B cell (primary cell): ENCODE measurements at regions not wholly inside any gene's neighbourhood (a gene's known extent, or its start where the extent isn't known, plus 50 kb on each side); places are given as distances from the start of the nearest gene placed in this dataset.
"Not testable (repeated sequence)": the region's sequence is repeated elsewhere in the genome, so short reads cannot be mapped to it uniquely, and the experiment has no call there.

Source experiments
- ATAC-seq: fragments of 200-7000 bp; cut with Tn5 transposase; one replicate; pipeline ENCODE4 v1.10.0; 2021; ENCODE audit warnings: low read depth, mild to moderate bottlenecking, moderate number of reproducible peaks, moderate library complexity
- CTCF ChIA-PET: fragments of 350-600 bp; sonication (Branson Sonifier 250); formaldehyde crosslinking; loops from one replicate; lab custom pipeline; 2021; ENCODE audit warnings: antibody characterized with exemption, inconsistent platforms; lab: Charles Lee
- POLR2A ChIA-PET: fragments of 350-600 bp; sonication (Branson Sonifier 250); formaldehyde crosslinking; loops from one replicate; lab custom pipeline; 2021; ENCODE audit warnings: antibody characterized with exemption; lab: Charles Lee
- DNase-seq: peaks from one replicate; pipeline ENCODE4 v3.0.0; 2013
- H2AFZ ChIP-seq: 2 replicates; pipeline ENCODE4 v1.6.1; 2012; ENCODE audit warnings: mild to moderate bottlenecking, low read depth, low read length; ENCODE audit not compliant: insufficient read depth, poor library complexity, severe bottlenecking
- H3K27ac ChIP-seq, 2 donors: 1 replicate in 1 of 2; 2 replicates in 1 of 2; pipeline ENCODE4 v1.5.1; 2012 to 2013; ENCODE audit warnings: low read length in 2 of 2, mild to moderate bottlenecking in 2 of 2, moderate library complexity in 1 of 2
- H3K27me3 ChIP-seq, 4 experiments: fragments of 200-600 bp in 1 of 4; sonication (generic) in 1 of 4; replicated peaks in 1 of 4; 1 replicate in 2 of 4; 2 replicates in 2 of 4; pipeline versions ENCODE4 v1.6.1 to v1.7.0; 2013 to 2016; ENCODE audit warnings: low read length in 3 of 4, mild to moderate bottlenecking in 2 of 4, mixed read lengths in 1 of 4, moderate library complexity in 1 of 4; ENCODE audit not compliant: insufficient read depth in 4 of 4, control insufficient read depth in 3 of 4; ENCODE audit errors: control extremely low read depth in 1 of 4
- H3K36me3 ChIP-seq, 2 experiments: replicated peaks in 1 of 2; 1 replicate in 1 of 2; 2 replicates in 1 of 2; pipeline versions ENCODE4 v1.6.1 to v1.7.1; 2013; ENCODE audit warnings: low read length in 1 of 2; ENCODE audit not compliant: insufficient read depth in 2 of 2, control insufficient read depth in 1 of 2; ENCODE audit errors: control extremely low read depth in 1 of 2, extremely low read depth in 1 of 2
- H3K4me1 ChIP-seq, 2 donors: fragments of 200-600 bp in 1 of 2; sonication (generic) in 1 of 2; 1 replicate in 1 of 2; 2 replicates in 1 of 2; pipeline versions ENCODE4 v1.5.1 to v1.6.1; 2013 to 2017; ENCODE audit warnings: low read length in 2 of 2; ENCODE audit not compliant: control insufficient read depth in 2 of 2, insufficient read depth in 2 of 2
- H3K4me2 ChIP-seq: replicated peaks from 2 replicates; pipeline ENCODE3; 2012; ENCODE audit warnings: mild to moderate bottlenecking, low read depth, low read length; ENCODE audit not compliant: poor library complexity, severe bottlenecking
- H3K4me3 ChIP-seq, 5 experiments: fragments of 200-600 bp in 1 of 5; sonication (generic) in 1 of 5; 1 replicate in 3 of 5; 2 replicates in 2 of 5; pipeline versions ENCODE4 v1.5.1 to v1.7.0; 2011 to 2016; ENCODE audit warnings: low read length in 4 of 5, mild to moderate bottlenecking in 4 of 5, low read depth in 2 of 5, control low read depth in 1 of 5, moderate library complexity in 1 of 5; ENCODE audit not compliant: insufficient read depth in 1 of 5; ENCODE audit errors: control extremely low read depth in 1 of 5, extremely low read depth in 1 of 5
- H3K79me2 ChIP-seq: fragments of 200-600 bp; sonication (generic); one replicate; pipeline ENCODE4 v1.6.0; 2016; ENCODE audit warnings: low read length; ENCODE audit not compliant: control insufficient read depth, insufficient read depth
- H3K9ac ChIP-seq: fragments of 200-600 bp; sonication (generic); 2 replicates; pipeline ENCODE4 v1.6.1; 2017; ENCODE audit warnings: mild to moderate bottlenecking, low read length, moderate library complexity
- H3K9me3 ChIP-seq, 3 donors: one replicate each; pipeline versions ENCODE4 v1.6.1 to v1.7.1; 2013; ENCODE audit warnings: low read length in 2 of 3; ENCODE audit not compliant: control insufficient read depth in 2 of 3, insufficient read depth in 1 of 3; ENCODE audit errors: control extremely low read depth in 1 of 3
- H4K20me1 ChIP-seq: 2 replicates; pipeline ENCODE4 v1.6.0; 2012; ENCODE audit warnings: mild to moderate bottlenecking, low read length; ENCODE audit not compliant: insufficient read depth, control insufficient read depth, poor library complexity, severe bottlenecking
- H3K27ac Mint-ChIP-seq: one replicate; pipeline ENCODE4 v1.8.0; 2021; ENCODE audit warnings: mixed read lengths
- H3K27me3 Mint-ChIP-seq: one replicate; pipeline ENCODE4 v1.8.0; 2021; ENCODE audit warnings: mixed read lengths
- H3K4me1 Mint-ChIP-seq: one replicate; pipeline ENCODE4 v1.8.0; 2021; ENCODE audit warnings: mixed read lengths
- H3K4me3 Mint-ChIP-seq: one replicate; pipeline ENCODE4 v1.8.0; 2021; ENCODE audit warnings: mixed read lengths
- H3K9me3 Mint-ChIP-seq: one replicate; pipeline ENCODE4 v1.8.0; 2022; ENCODE audit warnings: mixed read lengths; ENCODE audit not compliant: insufficient read depth
- EZH2 ChIP-seq: IDR thresholded peaks from 2 replicates; pipeline ENCODE4 v1.6.1; 2012; ENCODE audit warnings: borderline replicate concordance, low read depth, mild to moderate bottlenecking, moderate library complexity, low read length; ENCODE audit not compliant: insufficient read depth, poor library complexity, severe bottlenecking
- WGBS: methylation state at CpG from one replicate; pipeline ENCODE4 v1.1.5; 2013; ENCODE audit warnings: missing lambda C conversion rate; ENCODE audit not compliant: insufficient coverage; 5-methylcytosine and 5-hydroxymethylcytosine counted together
- intact Hi-C: fragments of 100-400 bp; cut with micrococcal nuclease; formaldehyde crosslinking; loops from one replicate; pipeline ENCODE4 v1.10.0; 2022
- TF ChIP-seq, protein P1 (sequence below): fragments of 200-600 bp; IDR thresholded peaks from one replicate; pipeline ENCODE4 v1.8.0; 2022; ENCODE audit warnings: antibody characterized with exemption, mild to moderate bottlenecking

DNA sequence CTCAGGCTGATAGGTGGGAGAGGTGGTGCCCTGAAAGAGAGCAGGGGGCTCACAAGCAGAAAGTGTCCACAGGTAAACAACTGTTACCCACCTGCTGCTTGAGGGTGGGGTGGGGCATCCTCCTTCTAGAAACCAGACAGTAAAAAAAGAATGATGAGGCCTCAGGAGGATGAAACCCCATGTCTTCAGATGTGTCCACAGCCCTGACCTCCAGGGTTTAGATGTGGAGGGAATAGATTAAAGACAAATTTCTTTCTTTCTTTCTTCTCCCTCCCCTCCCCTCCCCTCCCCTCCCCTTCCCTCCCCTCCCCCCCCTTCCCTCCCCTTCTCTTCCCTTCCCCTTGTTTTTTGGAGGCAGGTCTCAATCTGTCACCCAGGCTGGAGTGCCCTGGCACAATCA is 333.5 kb upstream of the NUPR2 start:
- H3K9me3 ChIP-seq: peaks cover 0 to 49% (median 11%) of the 10 kb centered on the region in 3 donors
- ChIA-PET POLR2A (no interaction called here), CTCF (no interaction called here)
- Mint-ChIP-seq H3K9me3 (peaks cover 12% of the 10 kb centered on the region), H3K27me3 (no peaks in the 10 kb centered on the region), H3K4me3 (no peak overlapping the region), H3K27ac (no peak overlapping the region), H3K4me1 (no peaks in the 10 kb centered on the region)
- no peak for TF ChIP-seq EZH2
- TF ChIP-seq, protein P1, sequence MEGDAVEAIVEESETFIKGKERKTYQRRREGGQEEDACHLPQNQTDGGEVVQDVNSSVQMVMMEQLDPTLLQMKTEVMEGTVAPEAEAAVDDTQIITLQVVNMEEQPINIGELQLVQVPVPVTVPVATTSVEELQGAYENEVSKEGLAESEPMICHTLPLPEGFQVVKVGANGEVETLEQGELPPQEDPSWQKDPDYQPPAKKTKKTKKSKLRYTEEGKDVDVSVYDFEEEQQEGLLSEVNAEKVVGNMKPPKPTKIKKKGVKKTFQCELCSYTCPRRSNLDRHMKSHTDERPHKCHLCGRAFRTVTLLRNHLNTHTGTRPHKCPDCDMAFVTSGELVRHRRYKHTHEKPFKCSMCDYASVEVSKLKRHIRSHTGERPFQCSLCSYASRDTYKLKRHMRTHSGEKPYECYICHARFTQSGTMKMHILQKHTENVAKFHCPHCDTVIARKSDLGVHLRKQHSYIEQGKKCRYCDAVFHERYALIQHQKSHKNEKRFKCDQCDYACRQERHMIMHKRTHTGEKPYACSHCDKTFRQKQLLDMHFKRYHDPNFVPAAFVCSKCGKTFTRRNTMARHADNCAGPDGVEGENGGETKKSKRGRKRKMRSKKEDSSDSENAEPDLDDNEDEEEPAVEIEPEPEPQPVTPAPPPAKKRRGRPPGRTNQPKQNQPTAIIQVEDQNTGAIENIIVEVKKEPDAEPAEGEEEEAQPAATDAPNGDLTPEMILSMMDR: no peak
- intact Hi-C loops: no loop called here
- no peaks in the 10 kb centered on the region for H3K36me3 ChIP-seq
- H3K4me2 ChIP-seq: no peak overlapping the region
- no peak overlapping the region for H3K4me3 ChIP-seq
- H3K27ac ChIP-seq: no peak overlapping the region
- DNase-seq: no peak
- H3K79me2 ChIP-seq: no peaks in the 10 kb centered on the region
- no peaks in the 10 kb centered on the region for H3K4me1 ChIP-seq
- H3K27me3 ChIP-seq: no peaks in the 10 kb centered on the region
- H2AFZ ChIP-seq: no peak overlapping the region
- no peaks in the 10 kb centered on the region for H4K20me1 ChIP-seq
- no peak overlapping the region for H3K9ac ChIP-seq
- ATAC-seq: no peak

DNA sequence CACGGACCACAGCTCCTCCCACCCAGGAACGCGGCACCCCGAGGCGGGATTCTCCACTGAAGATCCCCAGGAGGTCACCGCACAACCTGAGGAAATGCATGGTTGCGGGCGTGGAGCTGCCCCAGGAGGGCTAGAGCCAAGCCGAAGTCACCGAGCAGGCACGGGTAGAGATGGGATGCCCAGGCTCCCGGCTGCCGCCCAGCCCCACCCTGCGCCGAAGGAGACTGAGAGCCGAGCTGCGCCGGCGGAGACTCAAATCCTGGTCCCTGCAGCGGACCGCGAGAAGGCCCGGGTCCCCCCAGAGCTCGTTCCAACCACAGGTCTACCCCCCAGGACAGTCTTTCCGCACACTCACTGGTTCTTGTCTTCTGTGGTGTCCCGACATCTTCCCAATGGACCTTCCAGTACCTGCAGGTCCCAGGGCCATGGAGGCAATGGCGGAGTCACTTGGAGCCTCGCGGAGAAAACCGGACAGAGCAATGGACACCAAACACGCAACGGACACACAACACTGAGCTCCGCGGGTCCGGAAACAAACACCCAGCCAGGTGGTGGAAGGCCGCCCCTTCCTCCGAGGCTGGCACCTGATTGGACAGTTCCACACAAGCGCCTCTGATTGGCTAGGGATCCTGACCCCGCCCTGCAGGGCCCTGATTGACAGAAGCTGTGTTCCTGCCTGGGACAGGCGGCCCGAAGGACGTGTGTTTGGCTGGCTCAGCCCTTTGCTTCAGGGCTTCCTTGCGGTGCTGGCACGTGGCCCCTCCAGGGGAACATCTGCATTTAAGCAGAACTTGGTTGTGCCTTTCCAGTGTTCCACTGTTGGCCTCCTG is 331.9 kb upstream of the NUPR2 start:
- Histone ChIP-seq H3K4me2 (no peak overlapping the region), H2AFZ (no peak overlapping the region), H3K36me3 (no peaks in the 10 kb centered on the region), H4K20me1 (no peaks in the 10 kb centered on the region), H3K4me1 (no peaks in the 10 kb centered on the region), H3K9ac (no peak overlapping the region), H3K9me3 (peaks cover 0 to 47% (median 12%) of the 10 kb centered on the region in 3 donors), H3K4me3 (no peak overlapping the region), H3K79me2 (no peaks in the 10 kb centered on the region), H3K27ac (no peak overlapping the region), H3K27me3 (no peaks in the 10 kb centered on the region)
- DNase-seq (no peak), ATAC-seq (no peak)
- TF ChIP-seq, protein P1: no peak
- no peak for TF ChIP-seq EZH2
- Mint-ChIP-seq H3K27ac (no peak overlapping the region), H3K4me3 (no peak overlapping the region), H3K4me1 (no peaks in the 10 kb centered on the region), H3K9me3 (peaks cover 18% of the 10 kb centered on the region), H3K27me3 (no peaks in the 10 kb centered on the region)
- WGBS: 49% methylated on average over 44 of the region's 44 CpGs
- POLR2A ChIA-PET: no interaction called here
- CTCF ChIA-PET: no interaction called here
- intact Hi-C loops: no loop called here

DNA sequence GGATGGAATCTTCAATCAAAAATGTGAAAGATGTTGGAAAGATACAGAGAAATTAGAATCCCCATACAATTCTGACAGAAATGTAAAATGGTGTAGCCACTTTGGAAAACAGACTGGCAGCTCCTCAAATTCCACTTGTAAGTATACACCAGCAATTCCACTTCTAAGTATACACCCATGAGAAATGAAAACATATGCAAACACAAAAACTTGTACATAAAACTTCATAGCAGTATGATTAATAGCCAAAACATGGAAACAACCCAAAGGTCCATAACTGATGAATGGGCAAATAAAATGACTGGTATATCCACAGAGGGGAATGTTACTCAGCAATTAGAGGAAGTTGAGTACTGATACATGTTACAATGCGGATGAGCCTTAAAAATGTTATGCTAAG is 304.3 kb upstream of the NUPR2 start:
- intact Hi-C loops, H4K20me1 ChIP-seq, H3K4me1 ChIP-seq, H3K4me1 Mint-ChIP-seq, ATAC-seq, H3K36me3 ChIP-seq, H3K27me3 Mint-ChIP-seq, CTCF ChIA-PET, H3K9me3 ChIP-seq, DNase-seq, H3K27me3 ChIP-seq, H3K4me3 ChIP-seq, H3K4me3 Mint-ChIP-seq, H3K27ac Mint-ChIP-seq, POLR2A ChIA-PET, H2AFZ ChIP-seq, H3K9ac ChIP-seq, H3K4me2 ChIP-seq, H3K9me3 Mint-ChIP-seq, H3K79me2 ChIP-seq, H3K27ac ChIP-seq: not testable (repeated sequence)
- WGBS: no CpG with 5 or more reads among the region's 1 CpG
